PFSK-1 (cell line): ENCODE measurements at regions not wholly inside any gene's neighbourhood (a gene's known extent, or its start where the extent isn't known, plus 50 kb on each side); places are given as distances from the start of the nearest gene placed in this dataset.

Source experiments
- FOXP2 ChIP-seq: optimal IDR thresholded peaks from 2 replicates; pipeline ENCODE3; 2011; ENCODE audit warnings: borderline replicate concordance, control low read depth, inconsistent platforms; ENCODE audit not compliant: insufficient read depth; ENCODE audit errors: extremely low read length, extremely low read depth
- POLR2AphosphoS5 ChIP-seq: IDR thresholded peaks from 2 replicates; pipeline ENCODE4 v1.6.1; 2012; ENCODE audit warnings: low read depth, mild to moderate bottlenecking, control low read depth, low read length, moderate library complexity
- SIN3A ChIP-seq: IDR thresholded peaks from 2 replicates; pipeline ENCODE4 v1.6.1; 2012; ENCODE audit warnings: mild to moderate bottlenecking, low read length, moderate library complexity, borderline replicate concordance; ENCODE audit not compliant: insufficient read depth
- TAF1 ChIP-seq: IDR thresholded peaks from 2 replicates; pipeline ENCODE4 v1.6.1; 2012; ENCODE audit warnings: low read length, control low read depth, borderline replicate concordance; ENCODE audit not compliant: insufficient read depth
- TF ChIP-seq, protein P1 (sequence below), 2 experiments: IDR thresholded peaks; 2 replicates each; pipeline versions ENCODE4 v1.6.1 to v1.8.0; 2011 to 2012; ENCODE audit warnings: low read depth in 2 of 2, low read length in 2 of 2, control low read depth in 1 of 2, inconsistent platforms in 1 of 2, mild to moderate bottlenecking in 1 of 2, moderate library complexity in 1 of 2; ENCODE audit not compliant: insufficient read depth in 1 of 2

DNA sequence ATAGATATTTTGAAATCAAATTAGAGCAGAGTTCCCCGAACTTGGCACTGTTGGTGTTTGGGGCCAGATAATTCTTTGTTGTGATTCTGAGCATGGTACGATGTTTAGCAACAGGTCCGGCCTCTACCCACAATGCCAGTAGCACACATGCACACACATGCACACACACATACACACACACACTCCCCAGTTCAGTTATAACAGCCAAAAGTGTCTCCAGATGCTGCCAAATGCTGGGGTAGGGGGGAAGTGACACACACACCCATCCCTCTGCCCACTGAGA, 96.8 kb upstream of the PSMD7 start:
- no peak for TF ChIP-seq SIN3A
- TF ChIP-seq, protein P1, sequence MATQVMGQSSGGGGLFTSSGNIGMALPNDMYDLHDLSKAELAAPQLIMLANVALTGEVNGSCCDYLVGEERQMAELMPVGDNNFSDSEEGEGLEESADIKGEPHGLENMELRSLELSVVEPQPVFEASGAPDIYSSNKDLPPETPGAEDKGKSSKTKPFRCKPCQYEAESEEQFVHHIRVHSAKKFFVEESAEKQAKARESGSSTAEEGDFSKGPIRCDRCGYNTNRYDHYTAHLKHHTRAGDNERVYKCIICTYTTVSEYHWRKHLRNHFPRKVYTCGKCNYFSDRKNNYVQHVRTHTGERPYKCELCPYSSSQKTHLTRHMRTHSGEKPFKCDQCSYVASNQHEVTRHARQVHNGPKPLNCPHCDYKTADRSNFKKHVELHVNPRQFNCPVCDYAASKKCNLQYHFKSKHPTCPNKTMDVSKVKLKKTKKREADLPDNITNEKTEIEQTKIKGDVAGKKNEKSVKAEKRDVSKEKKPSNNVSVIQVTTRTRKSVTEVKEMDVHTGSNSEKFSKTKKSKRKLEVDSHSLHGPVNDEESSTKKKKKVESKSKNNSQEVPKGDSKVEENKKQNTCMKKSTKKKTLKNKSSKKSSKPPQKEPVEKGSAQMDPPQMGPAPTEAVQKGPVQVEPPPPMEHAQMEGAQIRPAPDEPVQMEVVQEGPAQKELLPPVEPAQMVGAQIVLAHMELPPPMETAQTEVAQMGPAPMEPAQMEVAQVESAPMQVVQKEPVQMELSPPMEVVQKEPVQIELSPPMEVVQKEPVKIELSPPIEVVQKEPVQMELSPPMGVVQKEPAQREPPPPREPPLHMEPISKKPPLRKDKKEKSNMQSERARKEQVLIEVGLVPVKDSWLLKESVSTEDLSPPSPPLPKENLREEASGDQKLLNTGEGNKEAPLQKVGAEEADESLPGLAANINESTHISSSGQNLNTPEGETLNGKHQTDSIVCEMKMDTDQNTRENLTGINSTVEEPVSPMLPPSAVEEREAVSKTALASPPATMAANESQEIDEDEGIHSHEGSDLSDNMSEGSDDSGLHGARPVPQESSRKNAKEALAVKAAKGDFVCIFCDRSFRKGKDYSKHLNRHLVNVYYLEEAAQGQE (IDR thresholded peaks at IDR 0.05; ENCODE audit: insufficient read depth in 1 of 2, low read depth in 2 of 2, low read length in 2 of 2): no peak
- no peak for TF ChIP-seq TAF1
- TF ChIP-seq FOXP2: no peak
- TF ChIP-seq POLR2AphosphoS5: no peak

DNA sequence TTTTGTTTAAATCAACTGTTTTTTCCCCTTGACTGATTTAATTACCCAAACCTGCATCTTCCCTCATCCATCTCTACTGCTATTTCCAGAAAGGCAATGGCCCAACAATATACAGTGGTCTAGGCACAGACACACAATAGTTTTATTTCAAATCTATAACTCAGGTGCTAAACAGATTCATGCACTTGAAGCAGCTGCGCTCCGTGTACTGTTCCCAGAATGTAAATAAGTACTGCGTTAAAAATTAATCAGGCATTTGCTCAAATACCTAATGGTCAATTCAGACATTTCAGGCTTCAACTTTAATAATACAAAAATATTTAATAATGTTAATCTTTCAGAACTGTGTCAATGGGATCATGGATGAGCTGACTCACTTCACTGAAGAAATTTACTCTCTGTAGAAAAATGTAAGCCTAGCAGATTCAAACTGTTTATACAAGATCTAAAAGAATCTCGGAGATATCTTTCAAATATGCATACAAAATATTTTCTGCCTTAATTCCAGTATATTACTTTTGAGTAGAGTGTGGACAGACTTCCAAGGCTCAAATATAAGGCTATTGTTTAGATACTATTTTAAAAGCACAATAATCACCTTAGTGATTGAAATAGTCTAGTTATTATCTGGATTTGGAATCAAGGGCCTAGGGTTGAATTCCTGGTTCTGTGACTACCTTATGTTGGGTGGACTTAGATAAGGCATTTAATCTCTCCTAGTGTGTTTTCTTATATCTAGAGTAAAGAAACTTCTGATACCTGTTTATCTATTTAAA, 97.4 kb upstream of the PSMD7 start:
- TF ChIP-seq POLR2AphosphoS5 (no peak), TAF1 (no peak), SIN3A (no peak), FOXP2 (no peak)
- TF ChIP-seq, protein P1 (IDR thresholded peaks at IDR 0.05; ENCODE audit: insufficient read depth in 1 of 2, low read depth in 2 of 2, low read length in 2 of 2): no peak

DNA sequence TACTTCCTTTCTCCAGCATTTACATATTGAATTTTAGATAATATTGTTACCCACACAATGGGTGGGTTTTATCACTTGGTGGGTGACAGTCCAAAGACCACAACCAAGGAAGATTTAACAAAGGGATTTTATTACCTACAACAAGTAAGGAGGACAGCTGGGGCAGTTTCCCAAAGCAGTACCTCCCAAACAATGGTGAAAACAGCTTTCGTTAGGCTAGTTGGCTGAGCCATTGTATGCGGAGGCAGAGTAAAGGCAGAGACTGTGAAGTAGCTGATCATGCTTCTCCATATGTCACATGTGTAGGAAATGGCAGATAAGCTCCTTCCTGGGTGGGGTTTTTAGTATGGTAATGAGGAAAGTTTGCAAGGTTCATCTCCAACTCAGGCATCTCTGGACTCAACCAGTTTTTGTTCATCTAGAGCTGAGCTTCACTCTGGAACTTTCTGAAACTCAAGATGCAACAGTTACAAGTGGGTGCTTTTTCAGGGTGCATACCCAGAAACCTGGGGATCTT, 104.3 kb upstream of the PSMD7 start:
- TF ChIP-seq FOXP2: no peak
- TF ChIP-seq SIN3A: no peak

DNA sequence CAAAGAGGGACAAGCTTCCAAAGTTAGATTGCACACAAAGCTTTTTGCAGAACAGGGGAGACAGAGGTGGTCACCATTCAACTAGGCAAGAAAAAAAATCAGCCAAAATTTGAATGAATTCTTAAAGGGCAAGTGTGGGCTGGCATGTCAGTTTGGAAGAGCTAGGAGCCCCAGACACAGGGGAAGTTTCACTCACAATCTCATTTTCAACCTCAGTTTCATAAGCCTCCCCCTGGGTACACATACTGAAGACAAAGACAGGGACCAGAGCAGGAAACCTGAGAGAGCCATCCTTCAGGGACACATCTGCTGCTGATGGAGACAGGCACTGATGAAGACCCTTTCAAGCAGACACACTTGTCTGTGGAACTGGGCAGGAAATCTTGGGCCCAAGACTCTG, 106.3 kb upstream of the PSMD7 start:
- TF ChIP-seq TAF1: no peak
- no peak for TF ChIP-seq POLR2AphosphoS5
- no peak for TF ChIP-seq SIN3A
- TF ChIP-seq, protein P1 (IDR thresholded peaks at IDR 0.05; ENCODE audit: insufficient read depth in 1 of 2, low read depth in 2 of 2, low read length in 2 of 2): no peak

DNA sequence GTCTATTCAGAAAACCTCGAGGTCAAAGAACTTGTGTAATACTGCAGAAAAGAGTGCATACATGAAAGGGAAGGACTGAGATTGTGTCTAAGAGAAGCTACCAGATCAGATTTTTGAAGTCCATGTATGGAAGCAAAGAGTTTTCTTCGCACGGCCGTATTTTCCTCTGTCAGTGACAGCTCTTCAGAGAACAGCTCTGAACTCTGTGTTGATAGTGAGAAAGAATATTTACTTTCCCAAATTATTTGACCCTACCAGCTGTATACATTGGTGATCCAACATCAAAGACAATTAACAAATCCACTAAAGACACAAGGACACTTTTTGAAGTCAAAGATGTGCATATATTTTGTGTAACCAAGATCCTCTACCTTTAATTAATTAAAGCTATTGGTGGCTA, 107.8 kb upstream of the PSMD7 start:
- TF ChIP-seq, protein P1 (IDR thresholded peaks at IDR 0.05; ENCODE audit: insufficient read depth in 1 of 2, low read depth in 2 of 2, low read length in 2 of 2): no peak
- TF ChIP-seq SIN3A (no peak), FOXP2 (no peak), POLR2AphosphoS5 (no peak), TAF1 (no peak)
